Activated CD4-positive, alpha-beta T cell treated with anti-CD3 and anti-CD28 coated beads for 4 hours (primary cell): ENCODE measurements at regions not wholly inside any gene's neighbourhood (a gene's known extent, or its start where the extent isn't known, plus 50 kb on each side); places are given as distances from the start of the nearest gene placed in this dataset.
"Not testable (repeated sequence)": the region's sequence is repeated elsewhere in the genome, so short reads cannot be mapped to it uniquely, and the experiment has no call there.

ENCODE experiments used
- DNase-seq, 2 donors: peaks; one replicate each; pipeline ENCODE4 v3.0.0-alpha.2; 2020

- no peak for DNase-seq
Measured at GRCh38 chr13:88436974-88437373, 765.8 kb downstream of the SLITRK5 start.

- DNase-seq, result no peak
Measured at GRCh38 chr13:88450515-88450914, 779.3 kb downstream of the SLITRK5 start.

GRCh38 chr13:88456151-88456550 is 785.0 kb downstream of the SLITRK5 start:
- DNase-seq, result no peak

- no peak for DNase-seq
Measured at GRCh38 chr13:88459331-88459730, 788.2 kb downstream of the SLITRK5 start.

GRCh38 chr13:88461272-88462009 is 790.3 kb downstream of the SLITRK5 start:
- DNase-seq, result no peak

GRCh38 chr13:88464851-88465250 is 793.7 kb downstream of the SLITRK5 start:
- DNase-seq, result no peak

- no peak for DNase-seq
Measured at GRCh38 chr13:88472316-88472715, 801.1 kb downstream of the SLITRK5 start.

- DNase-seq, result no peak
Measured at GRCh38 chr13:88483202-88483601, 812.0 kb downstream of the SLITRK5 start.

GRCh38 chr13:88507909-88508308 is 836.7 kb downstream of the SLITRK5 start:
- no peak for DNase-seq

- not testable (repeated sequence) for DNase-seq
Measured at GRCh38 chr13:88512993-88513392, 841.8 kb downstream of the SLITRK5 start.

GRCh38 chr13:88526186-88526852 is 855.1 kb downstream of the SLITRK5 start:
- no peak for DNase-seq

- DNase-seq, result no peak
Measured at GRCh38 chr13:88526853-88527215, 855.7 kb downstream of the SLITRK5 start.

- DNase-seq, result no peak
Measured at GRCh38 chr13:88541994-88542393, 870.8 kb downstream of the SLITRK5 start.

- no peak for DNase-seq
Measured at GRCh38 chr13:88544836-88545235, 873.7 kb downstream of the SLITRK5 start.

- DNase-seq, result no peak
Measured at GRCh38 chr13:88552966-88553365, 881.8 kb downstream of the SLITRK5 start.

GRCh38 chr13:88565566-88565965 is 894.4 kb downstream of the SLITRK5 start:
- DNase-seq, result no peak

- DNase-seq, result no peak
Measured at GRCh38 chr13:88585861-88586260, 914.7 kb downstream of the SLITRK5 start.

- no peak for DNase-seq
Measured at GRCh38 chr13:88586263-88586662, 915.1 kb downstream of the SLITRK5 start.

- no peak for DNase-seq
Measured at GRCh38 chr13:88590574-88590973, 919.4 kb downstream of the SLITRK5 start.

GRCh38 chr13:88592105-88592504 is 920.9 kb downstream of the SLITRK5 start:
- DNase-seq, result no peak

GRCh38 chr13:88601949-88602348 is 930.8 kb downstream of the SLITRK5 start:
- no peak for DNase-seq

GRCh38 chr13:88602786-88603777 is 931.9 kb downstream of the SLITRK5 start:
- no peak for DNase-seq

GRCh38 chr13:88617176-88617575 is 946.0 kb downstream of the SLITRK5 start:
- DNase-seq, result no peak
